Activated CD4-positive, alpha-beta T cell treated with anti-CD3 and anti-CD28 coated beads, Interleukin-2, amount 50 U/mL, for 48 hours (primary cell): ENCODE measurements at regions not wholly inside any gene's neighbourhood (a gene's known extent, or its start where the extent isn't known, plus 50 kb on each side); places are given as distances from the start of the nearest gene placed in this dataset.
"Not testable (repeated sequence)": the region's sequence is repeated elsewhere in the genome, so short reads cannot be mapped to it uniquely, and the experiment has no call there.

Experiments
- DNase-seq, 2 experiments: peaks; one replicate each; pipeline ENCODE4 v3.0.0-alpha.2; 2020

GRCh38 chr3:22714749-22715148 lies 488.4 kb upstream of the UBE2E2 start:
- no peak for DNase-seq

GRCh38 chr3:22720596-22720995 lies 482.5 kb upstream of the UBE2E2 start:
- no peak for DNase-seq

GRCh38 chr3:22724420-22724819 lies 478.7 kb upstream of the UBE2E2 start:
- DNase-seq: no peak

- no peak for DNase-seq
Measured at GRCh38 chr3:22728406-22728805, 474.7 kb upstream of the UBE2E2 start.

- no peak for DNase-seq
Measured at GRCh38 chr3:22729212-22729611, 473.9 kb upstream of the UBE2E2 start.

GRCh38 chr3:22729981-22730380 lies 473.1 kb upstream of the UBE2E2 start:
- no peak for DNase-seq

- DNase-seq: no peak
Measured at GRCh38 chr3:22730701-22731100, 472.4 kb upstream of the UBE2E2 start.

GRCh38 chr3:22731901-22732300 lies 471.2 kb upstream of the UBE2E2 start:
- no peak for DNase-seq

- no peak for DNase-seq
Measured at GRCh38 chr3:22732641-22733040, 470.5 kb upstream of the UBE2E2 start.

- no peak for DNase-seq
Measured at GRCh38 chr3:22734207-22734606, 468.9 kb upstream of the UBE2E2 start.

- DNase-seq: no peak
Measured at GRCh38 chr3:22734756-22735155, 468.4 kb upstream of the UBE2E2 start.

GRCh38 chr3:22735373-22735772 lies 467.8 kb upstream of the UBE2E2 start:
- no peak for DNase-seq

GRCh38 chr3:22743386-22743785 lies 459.7 kb upstream of the UBE2E2 start:
- not testable (repeated sequence) for DNase-seq

- DNase-seq: no peak
Measured at GRCh38 chr3:22745321-22745720, 457.8 kb upstream of the UBE2E2 start.

- no peak for DNase-seq
Measured at GRCh38 chr3:22746221-22746620, 456.9 kb upstream of the UBE2E2 start.

GRCh38 chr3:22748453-22749045 lies 454.6 kb upstream of the UBE2E2 start:
- DNase-seq: no peak

- no peak for DNase-seq
Measured at GRCh38 chr3:22759636-22760310, 443.4 kb upstream of the UBE2E2 start.

GRCh38 chr3:22765679-22766078 lies 437.4 kb upstream of the UBE2E2 start:
- DNase-seq: no peak

GRCh38 chr3:22777834-22778233 lies 425.3 kb upstream of the UBE2E2 start:
- DNase-seq: no peak

GRCh38 chr3:22779737-22780136 lies 423.4 kb upstream of the UBE2E2 start:
- no peak for DNase-seq

- DNase-seq: no peak
Measured at GRCh38 chr3:22792533-22792932, 410.6 kb upstream of the UBE2E2 start.

GRCh38 chr3:22795917-22796316 lies 407.2 kb upstream of the UBE2E2 start:
- DNase-seq: no peak

GRCh38 chr3:22798461-22798860 lies 404.7 kb upstream of the UBE2E2 start:
- no peak for DNase-seq

- no peak for DNase-seq
Measured at GRCh38 chr3:22819209-22819608, 383.9 kb upstream of the UBE2E2 start.

- DNase-seq: no peak
Measured at GRCh38 chr3:22835041-22835440, 368.1 kb upstream of the UBE2E2 start.
